H1 (cell line): ENCODE measurements at regions not wholly inside any gene's neighbourhood (a gene's known extent, or its start where the extent isn't known, plus 50 kb on each side); places are given as distances from the start of the nearest gene placed in this dataset.

Source experiments
- BRCA1 ChIP-seq: IDR thresholded peaks from 2 replicates; pipeline ENCODE4 v1.6.1; 2012; ENCODE audit warnings: low read depth, low read length, improper control_type of control experiment
- CTCF ChIP-seq, 3 experiments: IDR thresholded peaks; 1 replicate in 2 of 3; 2 replicates in 1 of 3; pipeline versions ENCODE4 v1.5.1 to v1.6.1; 2011; ENCODE audit warnings: low read length in 3 of 3, mild to moderate bottlenecking in 3 of 3, inconsistent platforms in 2 of 3, low read depth in 1 of 3, moderate library complexity in 1 of 3; ENCODE audit not compliant: insufficient read depth in 1 of 3; ENCODE audit errors: control extremely low read depth in 1 of 3
- GABPA ChIP-seq: IDR thresholded peaks from 2 replicates; pipeline ENCODE4 v1.6.1; 2011; ENCODE audit warnings: mild to moderate bottlenecking, low read length, moderate library complexity, borderline replicate concordance; ENCODE audit not compliant: insufficient read depth

GRCh38 chr12:63038713-63039100, 103.8 kb upstream of the PPM1H start (continued):
- no peak for TF ChIP-seq CTCF (IDR thresholded peaks at IDR 0.05; ENCODE audit: control extremely low read depth in 1 of 3, insufficient read depth in 1 of 3, low read depth in 1 of 3, low read length in 3 of 3)
- no peak for TF ChIP-seq GABPA
- no peak for TF ChIP-seq BRCA1
